Body of pancreas (tissue), 4 donors: ENCODE measurements at regions not wholly inside any gene's neighbourhood (a gene's known extent, or its start where the extent isn't known, plus 50 kb on each side); places are given as distances from the start of the nearest gene placed in this dataset.
A peak's percentile ranks its signal among the peaks of the same experiment; 100 is the strongest.

Source experiments
- ATAC-seq: fragments of 150-250 bp; one replicate; pipeline ENCODE4 v1.9.1; 2016
- DNase-seq, 4 donors: peaks; one replicate each; pipeline ENCODE4 v3.0.0-alpha.2; 2019
- H3K27ac ChIP-seq, 4 donors: fragments of 200-600 bp; sonication (generic); 1 replicate in 3 of 4; 2 replicates in 1 of 4; pipeline versions ENCODE4 v1.5.1 to v1.6.1; 2016 to 2019; ENCODE audit warnings: mild to moderate bottlenecking in 1 of 4, mixed read lengths in 1 of 4, moderate library complexity in 1 of 4
- H3K27me3 ChIP-seq, 2 donors: fragments of 200-600 bp; sonication (generic); one replicate each; pipeline ENCODE4 v1.6.0; 2016; ENCODE audit warnings: mild to moderate bottlenecking in 1 of 2
- H3K36me3 ChIP-seq, 2 donors: fragments of 200-600 bp; sonication (generic); replicated peaks in 1 of 2; 2 replicates each; pipeline ENCODE4 v1.5.1; 2016; ENCODE audit warnings: low read depth in 2 of 2; ENCODE audit not compliant: insufficient read depth in 1 of 2
- H3K4me1 ChIP-seq: fragments of 200-600 bp; sonication (generic); one replicate; pipeline ENCODE4 v1.6.0; 2016
- H3K4me3 ChIP-seq, 2 donors: fragments of 200-600 bp; sonication (generic); 1 replicate in 1 of 2; 2 replicates in 1 of 2; pipeline ENCODE4 v1.5.1; 2016 to 2019
- H3K9me3 ChIP-seq, 3 donors: fragments of 200-600 bp; sonication (generic); 1 replicate in 2 of 3; 2 replicates in 1 of 3; pipeline ENCODE4 v1.5.1; 2016
- CTCF ChIP-seq, 7 experiments: fragments of 450-650 bp in 4 of 7; fragments of 200-600 bp in 3 of 7; sonication (generic) in 3 of 7; IDR thresholded peaks; one replicate each; pipeline ENCODE4 v1.5.1; 2016 to 2019; ENCODE audit warnings: antibody characterized with exemption in 7 of 7
- POLR2A ChIP-seq, 3 donors: fragments of 450-650 bp; IDR thresholded peaks; one replicate each; pipeline ENCODE4 v1.6.1; 2016; ENCODE audit warnings: antibody characterized with exemption in 3 of 3, mild to moderate bottlenecking in 2 of 3
- WGBS, 2 donors: methylation state at CpG; one replicate each; pipeline ENCODE4 v1.1.5; 2017; 5-methylcytosine and 5-hydroxymethylcytosine counted together
- intact Hi-C: fragments of 100-400 bp; cut with DNase I; formaldehyde crosslinking; loops from one replicate; pipeline ENCODE4 v1.15.1; 2023

GRCh38 chr11:15650105-15650938 is 535.6 kb downstream of the INSC start:
- Histone ChIP-seq H3K4me3 (no peak overlapping the region), H3K9me3 (no peaks in the 10 kb centered on the region), H3K27ac (peak overlapping the region; percentile 63 to 92 (median 90)), H3K4me1 (peaks cover 13% of the 10 kb centered on the region), H3K36me3 (no peaks in the 10 kb centered on the region), H3K27me3 (no peaks in the 10 kb centered on the region)
- DNase-seq (peak; percentile 94 to 96 (median 94)), ATAC-seq (peak; percentile 99)
- 2% methylated on average over 19 to 41 of the region's 41 CpGs for WGBS, 2 donors
- TF ChIP-seq CTCF (IDR thresholded peaks at IDR 0.05) (peak; percentile 97 to 99 (median 98)), POLR2A (IDR thresholded peaks at IDR 0.05) (peak in 2 of 3 donors; percentile 51 to 60)
- intact Hi-C loops: no loop called here

- WGBS, 2 donors: 80 to 89% methylated on average over 22 of the region's 22 CpGs
- no peak for TF ChIP-seq CTCF (IDR thresholded peaks at IDR 0.05)
- TF ChIP-seq POLR2A (IDR thresholded peaks at IDR 0.05): no peak
- DNase-seq (peak in 1 of 4 donors; percentile 6), ATAC-seq (no peak)
- intact Hi-C loops: no loop called here
- Histone ChIP-seq H3K4me1 (peaks cover 13% of the 10 kb centered on the region), H3K4me3 (no peak overlapping the region), H3K27me3 (no peaks in the 10 kb centered on the region), H3K27ac (peak overlapping the region; percentile 63 to 92 (median 90)), H3K36me3 (no peaks in the 10 kb centered on the region), H3K9me3 (no peaks in the 10 kb centered on the region)
These were observed 536.3 kb downstream of the INSC start for GRCh38 chr11:15651033-15651432.

GRCh38 chr11:15651816-15652215 is 537.1 kb downstream of the INSC start:
- no peak overlapping the region for H3K4me3 ChIP-seq
- 79 to 86% methylated on average over 11 of the region's 11 CpGs for WGBS, 2 donors
- H3K9me3 ChIP-seq: no peaks in the 10 kb centered on the region
- TF ChIP-seq POLR2A (IDR thresholded peaks at IDR 0.05): no peak
- TF ChIP-seq CTCF (IDR thresholded peaks at IDR 0.05): no peak
- H3K36me3 ChIP-seq: no peaks in the 10 kb centered on the region
- ATAC-seq: no peak
- peaks cover 13% of the 10 kb centered on the region for H3K4me1 ChIP-seq
- intact Hi-C loops: no loop called here
- no peak for DNase-seq
- H3K27ac ChIP-seq: no peak overlapping the region
- H3K27me3 ChIP-seq: no peaks in the 10 kb centered on the region

GRCh38 chr11:15653191-15653710 is 538.5 kb downstream of the INSC start:
- ATAC-seq (no peak), DNase-seq (no peak)
- H3K36me3 ChIP-seq: no peaks in the 10 kb centered on the region
- intact Hi-C loops: no loop called here
- no peaks in the 10 kb centered on the region for H3K27me3 ChIP-seq
- H3K4me3 ChIP-seq: no peak overlapping the region
- 81 to 82% methylated on average over 4 of the region's 4 CpGs for WGBS, 2 donors
- H3K4me1 ChIP-seq: peaks cover 13% of the 10 kb centered on the region
- H3K9me3 ChIP-seq: no peaks in the 10 kb centered on the region
- TF ChIP-seq CTCF (IDR thresholded peaks at IDR 0.05): no peak
- no peak for TF ChIP-seq POLR2A (IDR thresholded peaks at IDR 0.05)
- H3K27ac ChIP-seq: no peak overlapping the region
